H1 (cell line): ENCODE measurements at regions not wholly inside any gene's neighbourhood (a gene's known extent, or its start where the extent isn't known, plus 50 kb on each side); places are given as distances from the start of the nearest gene placed in this dataset.

Experiments
- POLR2AphosphoS5 ChIP-seq: IDR thresholded peaks from 2 replicates; pipeline ENCODE4 v1.6.1; 2011; ENCODE audit warnings: low read depth, low read length
- SAP30 ChIP-seq: fragments of 300-600 bp; sonication (generic); IDR thresholded peaks from 2 replicates; pipeline ENCODE4 v1.7.1; 2012; ENCODE audit warnings: low read length, moderate library complexity, mild to moderate bottlenecking, inconsistent platforms; ENCODE audit not compliant: insufficient read depth, insufficient replicate concordance
- SUZ12 ChIP-seq: fragments of 200-600 bp; sonication (generic); IDR thresholded peaks from 2 replicates; pipeline ENCODE4 v1.6.1; 2012; ENCODE audit warnings: mild to moderate bottlenecking, inconsistent platforms, low read length, moderate library complexity, mixed read lengths

- no peak for TF ChIP-seq SUZ12
- no peak for TF ChIP-seq POLR2AphosphoS5
- TF ChIP-seq SAP30, result no peak
Observed at GRCh38 chr10:44752451-44753441, 158.4 kb upstream of the TMEM72 start.
